Lung microvascular endothelial cell (primary cell): ENCODE measurements at regions not wholly inside any gene's neighbourhood (a gene's known extent, or its start where the extent isn't known, plus 50 kb on each side); places are given as distances from the start of the nearest gene placed in this dataset.

Source experiments
- DNase-seq, 2 donors: peaks; one replicate each; pipeline versions ENCODE4 v3.0.0 to v3.0.0-alpha.2; 2010; ENCODE audit warnings: low read depth in 2 of 2

DNA sequence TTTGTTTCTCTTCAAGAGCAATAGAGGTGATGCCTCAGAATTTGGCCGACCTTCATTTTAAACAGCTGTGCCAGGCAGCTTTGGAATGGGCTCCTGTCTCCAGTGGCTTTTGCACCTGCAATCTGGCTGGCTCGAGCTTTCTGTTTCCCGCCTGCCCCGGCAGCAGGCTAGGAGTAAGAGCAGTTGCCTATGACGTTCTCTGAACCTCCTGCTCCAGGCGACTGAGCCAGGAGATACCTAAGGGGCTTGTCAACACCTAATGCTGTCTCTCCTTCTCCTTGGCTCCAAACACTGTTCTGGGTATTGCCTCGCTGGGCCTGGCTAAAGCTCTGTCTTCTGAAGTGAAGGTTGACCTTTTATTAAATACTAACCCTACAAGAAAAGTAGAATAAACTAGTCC, 229.9 kb downstream of the LRRN1 start:
- no peak for DNase-seq

DNA sequence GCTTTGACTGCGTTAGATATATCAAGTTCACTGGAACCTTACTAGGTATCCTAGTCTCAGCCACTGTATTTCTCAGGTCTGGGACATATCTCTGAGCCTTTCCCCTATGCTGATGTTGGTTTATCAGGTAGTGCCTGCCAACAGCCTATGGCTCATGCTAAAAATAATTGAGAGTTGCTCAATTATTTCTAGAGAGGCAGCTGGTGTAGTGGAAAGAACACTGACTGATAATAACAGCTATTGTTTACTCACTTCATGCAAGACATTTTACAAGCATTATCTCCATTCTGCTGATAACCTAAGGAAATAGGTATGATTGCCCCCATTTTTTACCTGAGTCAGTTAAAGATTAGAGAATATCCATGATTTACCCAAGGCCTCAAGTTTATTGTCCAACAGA, 231.4 kb downstream of the LRRN1 start:
- no peak for DNase-seq

DNA sequence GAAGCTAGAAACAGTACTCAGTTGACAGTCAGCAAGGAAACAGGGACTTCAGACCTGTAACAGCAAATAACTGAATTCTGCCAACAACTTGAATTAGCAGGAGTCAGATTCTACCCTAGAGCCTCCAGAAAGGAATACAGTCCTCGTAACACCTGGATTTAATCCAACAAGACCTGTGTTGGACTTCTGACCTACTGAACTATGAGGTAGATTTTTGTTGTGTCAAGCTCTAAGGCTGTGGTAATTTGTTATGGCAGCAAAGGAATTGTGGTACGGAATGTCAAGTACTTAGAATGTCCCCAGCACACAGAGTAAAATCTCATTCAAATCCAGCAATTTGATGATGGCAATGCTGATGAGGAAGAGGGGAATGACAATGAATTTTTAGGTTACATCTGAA, 234.1 kb downstream of the LRRN1 start:
- no peak for DNase-seq

DNA sequence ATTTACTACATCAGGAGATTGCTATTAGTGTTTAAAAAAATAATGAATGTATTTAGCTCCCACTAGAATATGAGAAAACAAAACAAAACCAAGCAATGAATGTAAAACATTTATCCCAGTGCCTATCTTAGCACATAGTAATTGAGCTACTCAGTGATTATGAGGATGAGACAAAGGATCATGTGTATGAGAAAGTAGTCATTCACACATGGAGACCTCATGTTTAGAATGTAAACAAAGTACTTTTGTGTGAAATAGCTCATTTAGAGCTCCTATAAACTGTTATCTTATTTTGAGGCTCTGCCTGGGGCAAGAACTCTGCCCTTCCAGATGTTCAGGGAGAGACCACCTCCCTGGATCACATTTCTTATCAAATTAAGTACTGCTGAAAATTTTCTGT, 236.8 kb downstream of the LRRN1 start:
- no peak for DNase-seq

DNA sequence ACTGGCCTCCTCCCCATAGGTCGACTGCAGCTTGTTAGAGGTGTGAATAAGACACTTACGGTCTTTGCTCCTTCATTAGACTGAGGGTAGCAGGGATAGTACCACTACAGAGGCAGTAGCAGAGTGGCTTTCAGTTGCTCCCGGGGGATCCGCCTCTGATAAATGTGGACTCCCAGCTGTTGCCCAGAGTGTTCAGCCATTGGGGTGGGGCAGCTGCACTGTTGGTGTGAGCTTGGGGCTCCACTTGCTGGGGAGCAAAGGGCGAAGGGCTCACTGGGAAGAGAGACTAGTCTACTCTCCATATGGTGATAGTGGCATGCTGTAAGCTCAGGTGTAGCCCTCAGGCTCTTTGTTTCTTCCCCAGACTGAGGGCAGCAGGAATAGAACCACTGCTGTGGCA, 239.1 kb downstream of the LRRN1 start:
- no peak for DNase-seq

DNA sequence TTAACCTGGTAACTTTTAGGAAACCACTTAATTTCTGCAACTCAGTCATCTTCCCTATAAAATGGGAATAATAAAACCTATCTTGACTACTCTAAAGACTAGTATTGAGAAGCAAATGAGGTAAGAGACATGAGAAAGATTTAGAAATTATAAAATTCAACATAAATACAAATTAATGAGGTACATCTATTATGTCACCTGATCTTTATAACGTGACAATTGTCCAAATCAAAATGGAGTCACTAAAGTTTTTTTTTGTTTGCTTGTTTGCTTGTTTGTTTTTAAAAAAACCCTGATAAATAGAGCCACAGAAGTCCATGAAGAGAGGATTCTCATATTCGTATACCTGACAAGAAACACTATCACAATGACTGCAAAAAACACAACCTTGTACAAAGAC, 242.8 kb downstream of the LRRN1 start:
- DNase-seq, result no peak

DNA sequence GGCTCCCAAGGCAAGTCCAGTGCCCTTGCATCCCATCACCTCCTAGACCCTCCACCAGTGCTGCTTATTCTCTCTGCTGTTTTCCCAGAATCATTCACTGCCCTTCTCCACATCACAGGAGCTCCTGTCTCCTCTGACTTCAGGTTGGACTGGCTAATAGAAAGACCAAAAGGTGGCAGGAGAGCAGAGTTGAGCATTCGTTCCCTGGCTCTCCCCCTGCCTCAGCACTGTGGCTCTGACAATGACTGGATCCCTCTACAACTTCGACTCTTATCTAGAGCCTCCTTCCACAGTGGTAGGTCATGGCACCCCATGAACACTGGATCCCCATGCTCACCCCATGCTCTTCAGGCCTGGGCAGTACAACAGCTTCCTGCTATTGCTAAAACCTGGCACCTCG, 243.6 kb downstream of the LRRN1 start:
- DNase-seq, result no peak

DNA sequence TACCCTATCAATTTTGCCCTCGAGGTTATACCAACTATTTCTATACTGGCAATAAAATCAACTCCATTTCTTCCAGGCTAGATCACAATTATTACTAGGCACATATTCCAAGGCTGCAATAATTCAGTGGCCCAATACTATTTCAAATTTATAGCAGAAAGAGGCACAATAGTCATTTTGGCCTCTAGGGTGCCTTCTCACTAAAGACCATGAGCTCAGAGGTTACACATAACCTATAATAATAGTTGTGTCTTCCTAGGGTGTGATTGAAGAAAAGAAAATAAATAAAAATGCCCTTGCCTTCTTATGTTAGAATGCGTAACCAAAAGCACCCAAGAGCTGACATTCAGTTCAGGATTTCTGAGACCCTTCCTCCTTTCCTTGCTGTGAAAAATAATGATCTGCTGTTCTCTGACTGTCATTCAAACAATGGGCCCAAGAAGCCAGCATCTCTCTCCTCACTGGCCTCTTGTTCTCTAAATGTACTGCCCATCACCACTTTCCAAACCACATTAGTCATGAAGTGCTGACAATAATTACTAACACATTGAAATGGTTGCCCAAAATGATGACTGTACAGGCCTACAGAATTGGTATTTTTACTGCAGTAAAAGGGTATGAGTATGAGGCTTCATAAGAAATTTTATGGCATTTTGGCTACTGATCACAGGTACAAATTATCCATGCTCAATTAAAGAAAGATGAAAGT, 244.8 kb downstream of the LRRN1 start:
- DNase-seq, result no peak

DNA sequence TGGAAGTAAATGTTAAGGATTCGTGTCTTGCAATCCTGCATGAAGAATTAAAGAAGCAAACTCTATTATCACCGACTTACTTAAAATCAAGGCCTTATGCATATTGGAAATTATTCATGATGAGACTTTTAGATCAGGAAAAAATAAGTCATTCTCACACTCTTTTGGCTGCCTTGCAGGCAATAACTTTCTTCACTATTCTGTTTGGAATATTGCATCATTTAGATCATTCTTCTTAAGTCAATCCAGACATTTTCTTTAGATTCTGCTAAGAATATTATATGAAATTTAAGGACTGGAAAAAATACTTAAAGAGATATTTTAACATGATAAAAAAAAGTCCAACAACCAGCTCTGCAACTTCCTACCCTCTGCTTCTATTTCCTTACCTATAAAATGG, 245.4 kb downstream of the LRRN1 start:
- DNase-seq, result no peak

DNA sequence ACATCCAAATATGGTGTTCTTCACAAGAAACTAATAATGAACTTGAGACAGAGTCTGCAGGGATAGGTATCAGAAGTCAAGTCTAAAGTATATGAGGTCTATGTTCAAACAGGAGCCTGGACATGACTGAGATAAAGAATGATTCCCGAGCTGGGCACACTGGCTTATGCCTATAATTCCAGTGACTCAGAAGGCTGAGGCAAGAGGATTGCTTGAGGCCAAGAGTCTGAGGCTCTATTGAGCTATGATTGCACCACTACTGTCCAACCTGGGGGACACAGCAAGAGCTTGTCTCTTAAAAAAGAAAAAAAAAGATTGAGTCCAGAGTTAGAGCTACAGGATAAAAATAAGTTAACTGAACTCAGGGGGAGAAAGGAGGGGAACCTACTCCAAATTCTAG, 246.5 kb downstream of the LRRN1 start:
- DNase-seq, result no peak

DNA sequence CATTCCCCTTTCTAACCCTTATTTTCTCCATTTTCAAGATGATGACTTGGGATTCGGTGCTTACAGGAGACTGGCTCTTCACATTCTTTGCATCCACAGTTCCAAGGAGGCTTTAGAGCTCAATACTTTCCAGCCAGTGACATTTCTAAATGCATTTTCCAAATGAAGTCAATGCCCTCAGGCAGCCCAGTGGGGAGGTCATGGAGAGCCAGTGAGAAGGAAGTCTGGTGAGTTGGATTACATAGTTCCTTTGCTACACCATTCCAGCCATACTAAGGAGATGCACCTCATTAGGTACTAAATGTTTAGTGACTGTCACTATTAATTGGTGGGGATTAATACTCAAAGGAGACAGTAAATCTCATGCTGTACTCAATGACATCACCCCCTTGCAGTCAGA, 248.1 kb downstream of the LRRN1 start:
- no peak for DNase-seq

DNA sequence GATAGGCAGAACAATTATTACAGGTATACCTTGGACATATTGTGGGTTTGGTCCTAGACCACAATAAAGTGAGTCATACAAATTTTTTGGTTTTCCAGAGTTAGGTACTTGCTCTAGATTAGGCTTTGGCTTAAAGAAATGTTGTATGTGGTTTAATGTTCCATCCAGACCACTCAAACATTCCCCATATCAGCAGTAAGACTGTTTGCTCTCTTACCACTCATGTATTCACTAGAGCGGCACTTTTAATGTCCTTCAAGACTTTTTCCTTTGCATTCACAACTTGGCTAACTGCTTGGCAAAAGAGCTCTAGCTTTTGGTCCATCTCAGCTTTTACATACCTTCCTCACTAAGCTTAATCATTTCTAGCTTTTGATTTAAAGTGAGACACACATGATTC, 250.5 kb upstream of the SETMAR start:
- DNase-seq, result no peak

DNA sequence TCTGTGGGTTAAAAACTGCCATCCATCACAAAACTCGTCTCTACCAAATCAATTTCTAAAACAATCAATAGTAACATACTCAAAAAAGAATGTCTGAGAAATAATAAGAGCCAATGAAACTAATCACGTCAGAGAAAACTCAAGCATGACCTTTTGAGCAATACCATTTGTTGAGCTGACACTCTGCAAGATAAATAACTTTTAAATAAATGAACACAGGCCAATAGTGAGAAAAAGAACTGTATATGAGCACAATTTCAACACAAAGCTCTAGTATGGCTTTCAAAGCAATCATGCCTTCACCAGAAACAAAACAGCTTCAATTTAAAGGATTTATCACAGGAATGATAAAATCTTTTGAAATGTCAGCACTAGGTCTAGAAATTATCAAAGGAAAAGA, 249.2 kb upstream of the SETMAR start:
- no peak for DNase-seq

DNA sequence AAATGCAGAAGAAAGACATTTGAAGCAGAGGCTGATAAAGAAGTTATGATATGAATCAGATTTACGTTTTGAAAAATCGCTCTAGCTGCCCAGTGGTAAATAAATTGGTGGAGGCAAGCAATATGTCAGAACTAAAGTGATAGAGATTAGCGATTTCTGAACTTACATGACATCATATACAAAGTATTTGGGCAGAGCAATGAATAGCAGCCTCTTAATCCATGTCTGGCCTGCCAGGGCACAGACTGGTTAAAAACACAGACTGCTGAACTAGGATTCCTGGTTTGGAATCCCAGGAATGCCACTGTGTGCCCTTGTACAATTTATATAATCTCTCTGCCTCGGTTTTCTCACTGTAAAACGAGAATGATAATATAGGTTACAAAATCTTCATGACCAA, 243.1 kb upstream of the SETMAR start:
- no peak for DNase-seq

DNA sequence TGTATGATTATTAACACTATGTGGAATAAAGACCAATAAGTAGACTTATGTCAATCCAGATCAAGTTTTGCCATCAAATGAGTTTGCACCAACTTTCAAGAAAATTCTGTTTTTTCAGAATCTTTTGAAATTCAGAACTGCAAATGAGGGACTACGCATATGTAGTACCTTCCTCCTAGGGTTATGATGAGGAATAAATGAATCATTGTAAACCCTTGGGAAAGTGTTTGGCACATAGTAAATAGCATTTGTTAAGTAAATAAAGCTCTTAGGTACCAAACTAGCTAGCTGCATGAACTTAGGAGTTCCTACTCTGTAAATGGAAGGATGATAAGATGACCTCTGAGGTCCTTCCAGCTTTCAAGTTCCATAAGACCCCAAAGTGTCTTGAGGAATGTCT, 242.6 kb upstream of the SETMAR start:
- no peak for DNase-seq

DNA sequence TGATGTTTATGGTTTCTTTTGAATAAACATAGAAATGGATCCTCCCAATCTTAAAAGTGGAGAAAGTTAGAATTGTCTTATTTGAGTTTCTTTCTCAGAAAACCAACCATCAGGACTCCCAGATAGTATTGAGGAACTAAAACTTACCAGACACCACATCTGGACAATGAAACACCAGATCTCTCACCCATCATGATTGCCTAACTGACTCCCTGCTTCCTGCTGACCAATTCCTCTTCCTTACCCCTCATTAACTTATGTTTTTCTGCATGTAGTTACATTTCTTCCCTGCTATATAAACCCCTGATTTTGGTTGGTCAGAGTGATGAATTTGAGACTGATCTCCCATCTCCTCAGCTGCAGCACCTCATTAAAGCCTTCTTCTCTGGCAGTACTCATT, 242.0 kb upstream of the SETMAR start:
- DNase-seq, result no peak

DNA sequence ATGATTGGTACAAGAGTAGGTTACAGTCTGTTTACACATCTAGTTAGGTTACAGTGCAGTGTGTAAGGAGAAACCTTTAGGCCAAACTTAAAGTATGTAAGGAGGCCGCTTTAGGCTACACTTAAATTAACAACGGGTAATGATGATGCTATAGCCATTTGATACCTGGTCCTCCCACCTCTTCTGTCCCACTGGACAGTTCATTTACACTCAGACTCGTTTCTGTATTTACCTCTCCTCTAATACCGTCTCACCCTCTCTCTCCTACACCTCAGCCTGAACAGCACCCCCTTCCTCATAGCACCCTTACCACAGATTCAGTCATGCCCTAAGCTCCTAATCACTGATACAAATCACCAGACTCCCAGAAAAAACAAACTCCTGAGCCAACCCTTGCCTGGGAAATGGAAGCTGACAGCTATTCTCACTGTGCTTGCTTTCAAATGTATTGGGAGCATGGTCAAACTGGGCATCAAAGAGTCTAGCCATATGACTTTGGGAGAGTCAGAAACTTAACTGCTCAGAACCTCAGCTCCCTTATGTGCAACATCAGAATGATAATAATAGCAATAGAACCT, 241.3 kb upstream of the SETMAR start:
- DNase-seq, result no peak

DNA sequence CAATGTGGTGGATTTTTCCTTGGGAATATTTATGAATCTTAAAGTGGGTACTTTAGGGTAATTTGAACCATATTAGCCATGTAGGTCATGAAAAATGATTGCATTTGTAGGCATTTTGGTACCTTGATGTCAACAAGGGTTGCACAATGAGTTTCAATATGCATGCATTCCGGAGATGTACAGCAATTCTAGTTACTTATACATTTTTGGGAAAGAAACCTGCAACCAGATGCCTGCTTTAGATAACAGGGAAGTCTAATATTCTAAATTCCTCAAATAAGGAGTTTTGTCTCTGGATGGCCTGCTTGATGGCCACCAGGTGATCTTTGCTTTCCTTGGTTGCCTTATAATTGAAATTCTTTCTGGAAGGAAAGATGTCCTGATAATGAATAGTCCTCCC, 240.5 kb upstream of the SETMAR start:
- no peak for DNase-seq

DNA sequence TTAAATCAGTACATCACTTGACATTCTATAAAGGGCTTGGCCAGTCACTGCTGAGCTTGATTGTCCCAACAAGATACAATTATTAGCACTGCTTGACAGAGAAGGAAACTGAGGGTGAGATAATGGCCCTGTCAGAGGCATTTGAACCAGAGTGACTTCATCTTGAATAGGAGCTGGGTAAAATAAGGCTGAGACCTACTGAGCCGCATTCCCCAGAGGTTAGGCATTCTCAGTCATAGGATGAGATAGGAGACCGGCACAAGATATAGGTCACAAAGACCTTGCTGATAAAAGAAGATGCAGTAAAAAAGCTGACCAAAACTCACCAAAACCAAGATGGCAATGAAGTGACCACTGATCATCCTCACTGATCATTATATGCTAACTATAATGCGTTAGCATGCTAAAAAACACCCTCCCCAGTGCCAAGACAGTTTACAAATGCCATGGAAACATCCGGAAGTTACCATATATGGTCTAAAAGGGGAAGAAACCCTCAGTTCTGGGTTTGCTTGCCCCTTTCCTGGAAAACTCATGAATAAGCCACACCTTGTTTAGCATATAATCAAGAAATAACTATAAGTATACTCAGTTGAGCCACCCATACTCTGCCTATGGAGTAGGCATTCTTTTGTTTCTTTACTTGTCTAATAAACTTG, 239.1 kb upstream of the SETMAR start:
- no peak for DNase-seq

DNA sequence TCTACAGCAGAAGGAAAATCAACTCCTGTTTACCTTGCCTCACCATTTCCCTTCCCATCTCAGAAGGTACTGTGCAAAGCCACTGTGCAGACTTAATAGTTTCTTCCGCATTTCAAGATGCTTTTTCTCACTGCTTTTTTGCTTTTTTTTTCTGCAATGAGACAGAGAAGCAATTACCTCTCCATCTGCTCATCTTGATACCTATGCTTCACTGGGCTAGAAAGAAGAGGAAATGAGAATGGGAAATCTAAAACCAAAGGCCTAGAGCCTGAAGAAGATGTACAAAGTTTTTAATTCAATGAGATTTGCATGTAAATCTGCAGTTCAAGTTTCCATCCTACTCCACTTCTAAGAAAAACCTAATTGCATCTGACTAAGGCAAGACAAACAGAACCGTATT, 238.1 kb upstream of the SETMAR start:
- no peak for DNase-seq

DNA sequence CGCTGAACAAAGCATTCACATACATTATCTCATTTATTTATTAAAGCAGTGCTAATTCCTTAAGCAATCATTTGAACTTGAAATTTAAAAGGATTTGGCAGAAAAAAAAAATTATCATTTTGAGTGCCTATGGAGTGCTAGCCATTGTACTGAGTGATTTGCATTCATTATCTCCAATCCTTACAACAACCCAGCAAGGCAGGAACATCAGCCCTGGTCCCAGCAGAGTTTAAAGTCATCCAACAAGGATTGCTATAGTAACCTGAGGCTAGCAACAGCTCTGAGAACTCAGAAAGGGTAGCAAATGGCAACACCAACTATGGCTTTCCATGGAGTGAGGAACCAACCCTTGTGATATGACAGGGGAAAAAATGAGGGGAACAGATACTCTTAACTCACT, 237.6 kb upstream of the SETMAR start:
- DNase-seq, result no peak

DNA sequence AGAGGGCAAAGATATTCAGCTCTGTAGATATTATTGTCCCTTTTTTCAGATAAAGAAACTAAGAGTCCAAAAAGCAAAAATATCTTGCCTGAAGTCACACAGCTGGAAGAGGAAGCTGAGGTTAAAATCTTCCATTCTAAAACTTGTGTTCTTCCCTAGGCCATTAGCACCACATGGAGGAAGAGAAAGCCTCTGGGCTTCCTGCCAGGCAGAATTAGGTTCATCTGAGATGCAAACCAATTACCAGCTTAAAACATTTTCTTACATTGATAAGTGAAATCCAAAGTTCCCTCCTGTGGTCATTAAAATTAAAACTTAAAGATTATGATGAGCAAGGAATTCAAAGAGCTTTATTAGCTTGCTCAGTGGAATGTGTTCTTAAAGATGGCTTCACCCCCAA, 235.3 kb upstream of the SETMAR start:
- no peak for DNase-seq

DNA sequence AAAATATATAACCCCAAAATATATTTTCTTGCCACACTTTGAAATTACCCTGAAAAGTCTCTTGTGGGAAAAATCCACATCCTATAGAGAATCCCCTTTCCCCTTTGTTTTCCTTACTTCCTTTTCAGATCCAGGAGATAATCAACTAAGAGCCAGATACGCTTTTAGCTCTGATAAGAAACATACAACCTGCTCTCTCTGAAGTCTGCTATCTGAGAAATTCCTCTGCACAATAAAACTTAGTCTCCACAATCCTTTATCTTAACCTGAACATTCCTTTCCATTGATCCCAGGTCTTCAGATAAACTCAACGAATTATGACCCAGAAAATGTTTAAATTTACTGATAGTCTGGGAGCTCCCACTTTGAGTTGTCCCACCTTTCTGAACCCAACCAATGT, 233.4 kb upstream of the SETMAR start:
- DNase-seq, result no peak
